HUES6 (cell line): ENCODE measurements at regions not wholly inside any gene's neighbourhood (a gene's known extent, or its start where the extent isn't known, plus 50 kb on each side); places are given as distances from the start of the nearest gene placed in this dataset.
"Not testable (repeated sequence)": the region's sequence is repeated elsewhere in the genome, so short reads cannot be mapped to it uniquely, and the experiment has no call there.

Experiments
- H3K27ac ChIP-seq: 2 replicates; pipeline ENCODE4 v1.7.0; 2013; ENCODE audit warnings: low read depth, mild to moderate bottlenecking, low read length, inconsistent platforms
- H3K27me3 ChIP-seq: 2 replicates; pipeline ENCODE4 v1.6.1; 2013; ENCODE audit warnings: low read length; ENCODE audit not compliant: control insufficient read depth, insufficient read depth
- H3K36me3 ChIP-seq: 2 replicates; pipeline ENCODE4 v1.6.1; 2013; ENCODE audit warnings: low read length; ENCODE audit not compliant: control insufficient read depth, insufficient read depth
- H3K4me1 ChIP-seq: 2 replicates; pipeline ENCODE4 v1.6.1; 2013; ENCODE audit warnings: low read length; ENCODE audit not compliant: control insufficient read depth, insufficient read depth
- H3K4me3 ChIP-seq: 2 replicates; pipeline ENCODE4 v1.5.1; 2013; ENCODE audit warnings: low read depth, low read length
- H3K9ac ChIP-seq: one replicate; pipeline ENCODE4 v1.6.1; 2013; ENCODE audit warnings: mild to moderate bottlenecking, low read length
- H3K9me3 ChIP-seq: 2 replicates; pipeline ENCODE4 v1.6.1; 2013; ENCODE audit warnings: low read depth, low read length; ENCODE audit not compliant: control insufficient read depth, insufficient read depth

- not testable (repeated sequence) for H3K36me3 ChIP-seq, H3K27me3 ChIP-seq, H3K27ac ChIP-seq, H3K4me1 ChIP-seq, H3K9ac ChIP-seq, H3K9me3 ChIP-seq, H3K4me3 ChIP-seq
Observed at GRCh38 chr7:32816409-32816948, 75.1 kb downstream of the KBTBD2 start.

GRCh38 chr7:32814779-32815178 is 76.8 kb downstream of the KBTBD2 start:
- H3K4me1 ChIP-seq, H3K27ac ChIP-seq, H3K27me3 ChIP-seq, H3K9ac ChIP-seq, H3K9me3 ChIP-seq, H3K36me3 ChIP-seq, H3K4me3 ChIP-seq: not testable (repeated sequence)

- H3K4me1 ChIP-seq: no peaks in the 10 kb centered on the region
- no peak overlapping the region for H3K27ac ChIP-seq
- H3K27me3 ChIP-seq: no peaks in the 10 kb centered on the region
- H3K9me3 ChIP-seq: no peaks in the 10 kb centered on the region
- no peaks in the 10 kb centered on the region for H3K36me3 ChIP-seq
- H3K4me3 ChIP-seq: no peak overlapping the region
- no peak overlapping the region for H3K9ac ChIP-seq
Observed at GRCh38 chr7:32809871-32810270, 81.7 kb downstream of the KBTBD2 start.

- H3K36me3 ChIP-seq: no peaks in the 10 kb centered on the region
- H3K4me1 ChIP-seq: no peaks in the 10 kb centered on the region
- H3K27me3 ChIP-seq: no peaks in the 10 kb centered on the region
- H3K27ac ChIP-seq: no peak overlapping the region
- no peak overlapping the region for H3K9ac ChIP-seq
- H3K4me3 ChIP-seq: no peak overlapping the region
- H3K9me3 ChIP-seq: 0 out of 2 replicates have a peak, but pooled peaks cover under 1% of the 10 kb centered on the region
Observed at GRCh38 chr7:32809347-32809746, 82.2 kb downstream of the KBTBD2 start.

GRCh38 chr7:32803406-32804141 is 88.0 kb downstream of the KBTBD2 start:
- Histone ChIP-seq H3K4me1 (no peaks in the 10 kb centered on the region), H3K9ac (no peak overlapping the region), H3K9me3 (peaks cover 27% of the 10 kb centered on the region), H3K36me3 (no peaks in the 10 kb centered on the region), H3K27ac (no peak overlapping the region), H3K27me3 (no peaks in the 10 kb centered on the region), H3K4me3 (no peak overlapping the region)

GRCh38 chr7:32802305-32802910 is 89.2 kb downstream of the KBTBD2 start:
- Histone ChIP-seq H3K36me3 (no peaks in the 10 kb centered on the region), H3K27ac (no peak overlapping the region), H3K9me3 (peaks cover 27% of the 10 kb centered on the region)

GRCh38 chr7:32793053-32793452 is 98.5 kb downstream of the KBTBD2 start:
- not testable (repeated sequence) for H3K4me3 ChIP-seq, H3K9ac ChIP-seq, H3K27ac ChIP-seq, H3K27me3 ChIP-seq, H3K36me3 ChIP-seq, H3K4me1 ChIP-seq, H3K9me3 ChIP-seq

More at GRCh38 chr7:32802305-32802910, 89.2 kb downstream of the KBTBD2 start:
- Histone ChIP-seq H3K4me3 (no peak overlapping the region), H3K9ac (no peak overlapping the region), H3K4me1 (no peaks in the 10 kb centered on the region), H3K27me3 (no peaks in the 10 kb centered on the region)

GRCh38 chr7:32790766-32791430 is 100.7 kb downstream of the KBTBD2 start:
- H3K9me3 ChIP-seq, H3K36me3 ChIP-seq, H3K4me3 ChIP-seq, H3K27ac ChIP-seq, H3K4me1 ChIP-seq, H3K27me3 ChIP-seq, H3K9ac ChIP-seq: not testable (repeated sequence)

GRCh38 chr7:32789266-32789665 is 102.3 kb downstream of the KBTBD2 start:
- not testable (repeated sequence) for H3K9me3 ChIP-seq, H3K9ac ChIP-seq, H3K4me3 ChIP-seq, H3K36me3 ChIP-seq, H3K27me3 ChIP-seq, H3K27ac ChIP-seq, H3K4me1 ChIP-seq

- H3K36me3 ChIP-seq, H3K9ac ChIP-seq, H3K9me3 ChIP-seq, H3K27ac ChIP-seq, H3K27me3 ChIP-seq, H3K4me1 ChIP-seq, H3K4me3 ChIP-seq: not testable (repeated sequence)
Observed at GRCh38 chr7:32788174-32788573, 103.4 kb downstream of the KBTBD2 start.

- not testable (repeated sequence) for H3K9ac ChIP-seq, H3K4me1 ChIP-seq, H3K27me3 ChIP-seq, H3K4me3 ChIP-seq, H3K36me3 ChIP-seq, H3K27ac ChIP-seq
- H3K9me3 ChIP-seq: peaks cover 13% of the 10 kb centered on the region
Observed at GRCh38 chr7:32785365-32785944, 106.1 kb downstream of the KBTBD2 start.
